ENCODE measurements at regions not wholly inside any gene's neighbourhood (a gene's known extent, or its start where the extent isn't known, plus 50 kb on each side); places are given as distances from the start of the nearest gene placed in this dataset.

DNA sequence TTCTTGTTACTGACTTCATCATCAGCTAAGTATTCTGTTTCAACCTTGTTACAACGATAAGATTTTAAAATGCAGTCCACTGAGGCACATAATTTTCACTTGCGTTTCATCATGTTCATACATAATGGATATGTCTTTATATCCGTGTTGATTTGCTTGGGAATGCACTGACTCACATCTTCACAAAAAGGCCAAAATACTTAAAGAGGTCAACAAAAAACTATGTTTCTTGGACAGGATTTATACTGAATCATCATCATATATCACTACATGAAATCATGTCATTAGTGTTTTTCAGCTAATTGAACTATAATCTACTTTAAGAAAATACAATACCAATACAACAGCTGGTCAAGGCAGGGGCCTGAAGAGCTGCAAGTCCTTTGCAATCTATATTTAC lies 324.5 kb upstream of the KLF6 start:
- DNase-seq (ENCODE audit: low read depth): peak; percentile 48

DNA sequence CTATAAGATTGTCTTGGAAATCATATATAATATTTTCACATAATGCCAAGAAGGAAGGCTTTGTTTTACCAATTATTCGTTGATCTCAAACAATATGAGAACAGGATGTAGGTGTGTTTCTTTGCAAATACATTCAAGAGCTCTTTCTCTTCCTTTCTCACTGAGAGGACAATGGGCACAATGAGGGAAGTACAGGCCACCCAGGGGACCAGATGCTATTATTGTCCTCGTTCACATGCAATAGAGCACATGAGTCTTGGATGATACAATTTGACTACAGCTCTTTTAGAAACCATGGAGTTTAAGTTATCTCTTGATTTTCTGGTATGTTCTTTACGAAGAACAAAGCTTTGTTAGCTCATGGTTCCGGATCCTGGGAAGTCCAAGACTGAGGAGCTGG lies 323.7 kb upstream of the KLF6 start:
- DNase-seq (ENCODE audit: low read depth): no peak

DNA sequence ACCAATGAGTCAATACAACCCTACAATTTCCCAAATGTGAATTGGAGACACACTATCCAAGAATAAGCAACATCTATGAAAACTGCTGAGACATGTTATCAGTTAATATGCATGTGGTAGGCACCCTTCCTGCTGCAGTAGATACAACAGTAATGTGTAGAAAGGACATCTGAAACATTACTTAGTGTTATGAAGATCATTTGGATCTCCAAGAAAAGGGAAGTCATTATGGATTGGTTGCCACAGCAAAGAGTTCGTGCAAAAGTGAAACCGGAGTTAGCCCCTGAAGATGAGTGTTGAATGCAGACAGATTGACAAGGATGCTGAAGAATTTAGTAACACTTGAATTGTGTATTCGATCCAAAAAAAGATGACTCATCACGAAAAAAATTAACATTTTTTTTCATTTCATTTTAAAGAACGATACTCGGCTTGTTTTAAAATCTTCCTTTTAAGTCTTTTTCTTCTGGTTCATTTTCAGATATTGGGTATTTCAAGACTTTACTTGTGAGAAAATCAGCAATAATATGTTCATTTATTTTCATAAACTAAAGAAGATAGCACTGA lies 322.4 kb upstream of the KLF6 start:
- no peak for DNase-seq (ENCODE audit: low read depth)

DNA sequence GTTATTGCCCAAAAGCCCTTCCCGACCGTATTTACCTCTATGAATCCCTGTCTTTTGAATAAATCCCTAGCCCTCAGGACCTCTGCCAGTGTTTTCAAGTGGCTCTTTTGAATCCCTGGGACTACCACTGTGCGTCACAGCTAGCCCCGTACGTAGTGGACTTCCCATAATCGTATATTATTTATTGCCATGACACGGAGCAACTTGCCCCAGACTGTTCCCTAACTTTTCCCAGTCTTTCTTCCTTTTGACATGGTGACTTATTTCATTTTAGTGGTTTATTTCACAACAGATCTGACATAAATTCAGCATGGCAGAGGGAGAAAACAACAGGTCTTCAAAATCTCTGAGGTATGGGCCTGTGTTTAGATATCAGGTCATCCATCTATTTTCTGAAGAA lies 318.6 kb upstream of the KLF6 start:
- DNase-seq (ENCODE audit: low read depth): no peak

DNA sequence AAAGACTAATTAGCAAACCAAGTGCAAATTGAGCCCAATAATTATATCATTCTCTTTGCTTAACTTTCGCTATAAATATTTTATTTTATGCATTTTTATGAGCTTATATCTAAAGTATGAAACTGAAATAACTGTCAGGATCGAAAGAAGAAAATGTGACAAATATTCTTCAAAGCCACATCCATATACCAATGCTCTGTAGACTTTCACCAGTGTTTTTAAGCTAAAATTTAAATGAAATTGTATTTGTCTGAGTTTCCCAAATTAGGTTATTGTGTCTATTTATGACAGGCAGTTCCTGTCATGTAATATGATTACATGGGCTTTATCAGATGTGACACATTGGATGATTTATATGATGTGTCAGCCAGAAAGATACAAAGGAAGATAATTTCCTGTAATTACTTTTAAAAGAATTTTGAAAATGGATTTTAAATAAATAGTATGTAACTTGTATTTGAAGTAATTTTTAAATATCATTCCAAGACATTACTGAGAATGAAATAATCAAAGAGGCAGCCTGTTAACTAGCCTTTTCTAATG lies 317.9 kb upstream of the KLF6 start:
- DNase-seq (ENCODE audit: low read depth): peak; percentile 42

DNA sequence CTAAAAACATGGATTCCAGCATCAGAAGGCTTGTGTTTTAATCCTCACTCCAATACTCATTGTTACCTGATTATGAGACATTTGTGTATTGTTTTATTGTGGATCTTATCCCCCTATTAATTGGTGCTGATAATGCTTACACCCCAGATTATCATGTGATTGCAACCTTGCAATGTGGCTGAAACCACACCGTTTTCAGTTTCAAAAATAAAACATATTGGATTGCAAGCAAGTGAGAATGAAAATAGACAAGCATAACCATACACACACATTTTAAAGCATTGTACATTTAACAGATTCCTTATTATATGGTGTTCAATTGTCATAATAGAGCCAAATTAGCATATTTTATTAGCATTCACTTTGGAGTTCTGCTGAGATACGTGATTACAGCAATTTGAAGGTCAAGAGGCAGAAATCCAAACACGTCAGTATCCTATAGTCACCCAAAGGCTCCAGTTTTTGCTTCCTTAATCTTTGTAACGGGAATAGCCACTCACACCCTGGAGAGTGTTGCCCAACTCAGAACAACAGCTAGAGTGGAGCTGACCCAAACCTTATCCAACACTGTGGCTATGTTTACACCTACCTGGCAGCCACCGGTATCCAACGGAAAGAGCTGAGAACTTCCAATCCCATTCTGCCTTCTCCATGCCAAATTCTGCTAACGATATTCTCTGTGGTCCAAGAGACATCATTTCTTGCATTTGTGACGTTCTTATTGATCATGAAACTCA lies 317.1 kb upstream of the KLF6 start:
- DNase-seq (ENCODE audit: low read depth): no peak

DNA sequence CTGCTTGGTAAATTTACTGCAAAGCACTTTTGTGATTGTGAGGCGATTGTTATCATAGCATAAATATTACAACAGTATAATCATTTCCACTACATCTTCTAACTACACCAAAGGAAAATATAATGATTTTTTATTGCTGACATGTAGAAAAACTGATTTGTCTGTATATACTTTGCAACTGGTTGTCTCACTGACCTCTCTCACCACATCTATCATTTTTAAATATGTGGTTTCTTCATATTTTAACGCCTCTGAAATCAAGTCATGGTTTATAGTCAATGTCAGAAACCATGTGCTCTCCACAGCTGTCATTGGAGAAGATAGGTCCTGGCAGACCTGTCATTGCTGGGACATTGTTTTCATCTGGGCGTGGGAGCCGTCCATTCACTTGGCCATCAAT lies 315.4 kb upstream of the KLF6 start:
- no peak for DNase-seq (ENCODE audit: low read depth)

DNA sequence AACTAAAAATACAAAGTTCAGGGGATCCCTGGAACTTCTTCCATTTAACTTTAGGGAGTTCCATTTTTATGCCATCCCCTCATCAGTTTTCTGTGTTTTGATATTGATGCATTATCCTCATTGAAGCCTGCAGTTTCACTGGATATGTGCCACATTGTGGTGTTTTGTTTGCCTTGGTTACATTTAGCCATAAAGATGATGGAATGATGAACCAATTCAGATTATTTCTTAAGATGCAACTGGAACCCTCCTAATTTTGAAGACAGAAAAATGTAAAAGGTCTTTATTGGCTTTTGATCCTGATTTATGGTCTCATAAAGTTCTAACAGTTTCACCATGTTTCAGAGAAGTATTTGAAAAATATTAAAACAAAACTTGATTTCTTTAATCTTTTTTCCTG lies 314.2 kb upstream of the KLF6 start:
- DNase-seq (ENCODE audit: low read depth): no peak

DNA sequence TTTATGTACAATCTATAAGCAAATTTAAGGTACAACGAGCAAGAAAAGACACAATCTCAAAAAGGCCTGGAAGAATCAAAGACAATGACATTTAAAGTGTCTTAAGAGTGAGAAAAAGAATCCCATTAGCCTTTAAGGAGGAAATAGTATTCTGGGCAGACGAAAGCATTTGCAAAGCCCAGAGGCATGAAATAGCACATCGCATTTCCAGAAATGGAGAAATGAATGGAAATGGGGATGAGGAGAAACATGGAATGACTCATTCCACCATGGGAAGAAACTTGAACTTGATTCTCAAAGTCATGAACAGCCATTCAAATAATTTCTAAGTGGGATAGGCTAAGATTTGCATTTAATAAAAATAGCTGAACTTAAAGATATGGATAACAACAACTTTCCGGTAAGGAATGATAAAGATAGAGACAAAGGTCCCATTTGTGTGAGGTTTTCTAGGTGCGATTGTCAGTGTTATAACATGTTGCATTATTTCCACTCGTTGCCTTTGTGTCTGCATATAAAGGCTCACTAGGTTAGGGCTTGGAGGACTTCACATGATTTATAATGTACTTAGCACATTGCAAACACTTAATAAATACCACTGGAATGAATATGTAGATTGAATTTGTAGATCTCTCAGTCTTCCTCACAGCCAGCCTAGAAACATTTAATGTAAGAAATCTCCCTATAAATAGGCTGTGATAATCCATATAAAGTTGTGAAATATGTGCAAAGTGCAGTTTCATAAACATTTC lies 310.3 kb upstream of the KLF6 start:
- peak; percentile 46 for DNase-seq (ENCODE audit: low read depth)

DNA sequence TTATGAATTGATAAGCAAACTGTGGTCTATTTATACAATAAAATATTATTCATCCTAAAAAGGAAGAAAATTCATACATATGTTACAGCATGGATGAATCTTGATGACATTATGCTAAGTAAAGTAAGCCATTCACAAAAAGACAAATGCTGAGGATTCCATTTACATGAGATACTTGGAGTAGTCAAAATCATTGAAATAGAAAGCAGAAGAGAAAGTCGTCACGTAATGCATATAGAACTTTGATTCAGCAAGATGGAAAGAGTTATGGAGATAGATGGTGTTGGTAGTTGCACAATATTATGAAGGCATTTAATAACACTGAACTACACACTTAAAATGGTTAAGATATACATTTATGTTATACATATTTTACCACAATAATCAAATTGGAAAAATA lies 309.7 kb upstream of the KLF6 start:
- no peak for DNase-seq (ENCODE audit: low read depth)

DNA sequence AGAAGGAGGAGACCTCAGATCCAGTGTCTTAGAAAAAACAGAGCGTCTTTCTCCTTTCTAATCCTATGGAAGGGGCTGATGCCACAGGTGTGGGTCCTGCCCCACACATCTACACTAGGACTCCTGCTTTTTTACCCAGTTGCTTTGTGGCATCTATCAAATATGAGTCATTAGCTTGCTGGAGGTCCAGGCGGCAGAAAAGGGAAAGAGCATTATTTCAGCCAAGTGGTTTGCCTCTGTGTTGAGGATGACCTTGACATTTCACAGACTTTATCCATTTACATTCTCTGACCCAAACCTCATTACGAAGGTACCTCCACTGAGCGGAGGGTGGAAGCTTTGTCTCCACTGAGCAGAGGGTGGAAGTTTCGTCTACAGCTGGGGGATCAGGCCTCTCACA lies 308.4 kb upstream of the KLF6 start:
- peak; percentile 37 for DNase-seq (ENCODE audit: low read depth)

DNA sequence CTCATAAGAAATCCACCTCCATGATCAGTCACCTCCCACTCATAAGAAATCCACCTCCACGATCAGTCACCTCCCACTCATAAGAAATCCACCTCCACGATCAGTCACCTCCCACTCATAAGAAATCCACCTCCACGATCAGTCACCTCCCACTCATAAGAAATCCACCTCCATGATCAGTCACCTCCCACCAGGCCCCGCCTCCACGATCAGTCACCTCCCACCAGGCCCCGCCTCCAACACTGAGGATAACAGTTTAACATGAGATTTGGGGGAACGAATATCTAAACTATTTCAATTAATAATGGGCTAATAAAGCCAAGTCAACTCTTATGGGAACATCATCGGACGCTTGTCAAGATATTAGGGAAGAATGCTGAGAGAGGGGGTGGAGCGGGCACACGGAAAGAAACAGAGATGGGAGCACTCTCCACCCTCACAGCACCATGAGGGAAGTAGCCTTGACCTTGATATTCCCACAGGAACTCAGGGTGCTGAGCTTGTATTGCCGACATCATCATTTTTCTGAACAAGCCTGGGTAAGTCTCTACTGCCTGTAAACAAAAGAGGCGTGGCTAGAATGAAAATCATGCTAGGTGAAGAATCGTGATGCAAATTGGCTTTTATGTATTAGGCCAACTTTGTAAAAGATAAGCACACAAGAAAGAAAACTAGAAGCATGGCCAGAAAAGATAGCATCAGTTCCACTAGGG lies 303.5 kb upstream of the KLF6 start:
- no peak for DNase-seq (ENCODE audit: low read depth)

DNA sequence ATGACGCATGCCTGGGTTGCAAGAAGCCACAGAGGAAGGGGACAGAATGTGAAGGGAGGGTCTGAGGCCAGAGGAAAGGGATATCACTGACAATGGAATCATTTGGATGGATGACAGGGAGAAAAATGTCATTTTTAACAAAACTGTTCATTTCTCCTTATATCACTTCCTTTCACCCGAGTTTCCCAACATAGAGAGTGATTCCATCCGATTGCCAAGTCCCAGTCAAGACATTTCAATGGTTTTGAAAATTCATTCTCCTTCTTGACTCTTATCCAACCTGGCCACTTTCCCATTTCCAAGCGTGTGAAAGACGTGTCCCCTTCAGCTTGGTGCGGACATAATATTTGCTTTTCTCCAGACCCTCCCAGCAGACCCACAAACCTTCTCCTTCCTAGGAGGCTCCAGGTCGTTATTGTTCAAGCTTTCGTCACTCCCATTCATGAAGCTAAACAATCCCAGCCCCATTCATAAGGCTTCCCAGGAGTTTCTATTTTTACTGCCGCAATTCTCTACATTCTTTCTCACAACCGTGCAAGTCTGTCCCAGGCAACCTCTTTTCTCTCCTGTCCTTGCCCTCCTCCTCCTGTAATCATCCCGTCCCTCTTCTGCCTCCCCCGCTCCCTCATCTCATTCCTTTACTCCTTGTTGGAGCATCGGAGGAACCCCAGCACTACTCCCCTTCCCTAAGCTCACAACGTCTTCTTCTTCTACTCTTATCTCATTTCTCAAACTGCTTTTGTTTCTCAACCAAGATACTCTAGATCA lies 301.3 kb upstream of the KLF6 start:
- DNase-seq (ENCODE audit: low read depth): no peak

DNA sequence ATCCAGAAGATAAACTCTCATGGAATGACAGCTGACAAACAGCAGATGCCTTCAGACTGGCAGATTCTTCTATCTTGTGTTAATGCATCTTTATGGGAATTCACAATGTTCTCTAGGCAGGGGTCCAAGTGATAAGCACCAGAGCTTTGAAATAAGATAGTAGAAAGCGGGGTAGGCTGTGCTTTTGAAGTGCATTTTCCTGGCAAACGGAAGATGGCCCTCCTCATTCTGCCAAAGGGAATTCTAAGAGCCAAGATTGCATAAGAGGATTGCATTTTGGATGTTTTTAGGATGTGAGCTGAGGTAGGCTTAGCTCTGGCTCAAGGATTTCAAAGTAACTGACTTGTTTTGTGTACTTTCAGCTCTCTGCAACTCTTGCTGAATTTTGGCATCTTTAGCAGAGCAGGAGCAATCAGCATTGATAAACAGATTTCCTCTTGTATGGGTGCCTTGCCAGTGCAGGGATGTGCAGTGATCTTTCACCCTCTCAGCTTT lies 298.5 kb upstream of the KLF6 start:
- peak; percentile 24 for DNase-seq (ENCODE audit: low read depth)

DNA sequence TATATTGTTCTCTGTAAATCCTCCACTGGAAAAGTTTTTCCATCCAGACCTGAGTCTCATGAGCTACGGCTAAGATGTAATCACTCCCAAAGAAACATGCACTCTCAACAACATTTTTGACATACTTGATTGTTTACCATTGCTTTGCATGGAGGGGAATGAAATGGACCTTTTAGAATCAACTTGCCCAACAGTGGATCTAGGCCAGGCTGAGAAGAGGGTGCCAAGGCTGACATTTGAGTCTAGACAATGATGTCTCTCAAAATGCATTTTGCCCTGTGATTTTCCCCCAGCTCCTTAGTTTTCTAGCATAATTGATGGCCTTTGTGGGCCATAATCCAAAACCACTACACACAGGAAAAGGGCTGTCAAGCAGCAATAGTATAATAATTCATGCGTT lies 297.9 kb upstream of the KLF6 start:
- DNase-seq (ENCODE audit: low read depth): peak; percentile 56

DNA sequence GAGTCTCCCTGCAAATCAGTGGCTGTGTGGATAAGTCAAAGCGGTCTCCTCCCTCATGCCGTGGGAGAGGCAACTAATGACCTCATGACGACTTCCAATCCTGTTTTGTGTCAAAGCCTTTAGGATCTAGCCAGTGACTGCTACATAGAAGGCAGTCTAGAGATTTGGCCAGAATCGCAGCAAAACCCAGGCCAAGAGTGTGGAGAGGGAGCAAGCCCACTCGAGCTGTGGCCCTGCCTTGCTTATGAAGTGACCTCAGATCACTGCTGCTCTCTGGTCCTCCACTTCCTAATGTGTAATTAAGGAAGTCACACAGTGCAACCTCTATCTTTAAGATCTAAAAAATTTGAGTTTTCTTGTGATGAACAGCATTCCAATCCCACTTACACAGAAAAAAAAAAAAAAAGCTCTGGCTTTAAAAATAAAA lies 296.7 kb upstream of the KLF6 start:
- peak; percentile 89 for DNase-seq (ENCODE audit: low read depth)

DNA sequence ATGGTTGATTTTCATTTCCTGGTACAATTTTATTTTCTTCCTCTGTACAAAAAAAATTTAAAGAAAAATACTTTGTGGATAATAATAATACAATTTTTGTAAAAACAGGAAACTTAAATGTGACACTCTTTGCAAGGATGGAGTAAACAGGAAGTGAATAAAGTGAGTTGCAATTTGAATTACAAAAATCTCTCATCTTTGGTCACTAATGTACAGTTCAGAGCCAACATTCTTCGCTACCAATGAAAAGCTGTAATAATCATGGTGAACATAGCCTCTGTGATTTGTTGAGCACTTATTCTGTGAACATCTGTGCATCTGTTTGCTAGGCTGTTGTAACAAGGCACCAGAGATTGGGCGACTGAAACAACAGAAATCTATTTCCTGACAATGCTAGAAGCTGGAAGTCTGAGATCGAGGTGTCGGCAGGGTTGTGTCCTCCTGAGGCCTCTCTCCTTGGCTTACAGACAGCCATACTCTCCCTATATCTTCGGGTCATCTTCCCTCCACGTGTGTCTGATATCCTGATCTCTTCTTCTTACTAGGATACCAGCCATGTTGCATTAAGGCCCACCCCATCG lies 295.3 kb upstream of the KLF6 start:
- no peak for DNase-seq (ENCODE audit: low read depth)

DNA sequence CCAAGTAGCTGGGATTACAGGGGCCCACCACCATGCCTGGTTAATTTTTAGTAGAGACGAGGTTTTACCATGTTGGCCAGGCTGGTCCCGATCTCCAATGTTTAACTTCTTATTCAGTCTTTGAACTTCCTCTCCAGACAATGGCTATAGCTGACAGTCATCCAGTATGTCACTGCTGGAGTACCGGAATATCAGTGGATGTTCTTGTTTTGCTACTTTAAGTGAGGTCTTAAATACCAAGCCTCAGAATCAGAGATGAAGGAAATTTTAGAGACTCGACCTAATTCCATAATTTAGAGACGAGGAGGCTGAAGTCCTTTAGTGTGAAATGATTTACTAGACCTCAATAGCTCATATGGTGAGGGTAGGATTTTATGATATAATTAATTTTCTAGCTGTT lies 294.8 kb upstream of the KLF6 start:
- no peak for DNase-seq (ENCODE audit: low read depth)

DNA sequence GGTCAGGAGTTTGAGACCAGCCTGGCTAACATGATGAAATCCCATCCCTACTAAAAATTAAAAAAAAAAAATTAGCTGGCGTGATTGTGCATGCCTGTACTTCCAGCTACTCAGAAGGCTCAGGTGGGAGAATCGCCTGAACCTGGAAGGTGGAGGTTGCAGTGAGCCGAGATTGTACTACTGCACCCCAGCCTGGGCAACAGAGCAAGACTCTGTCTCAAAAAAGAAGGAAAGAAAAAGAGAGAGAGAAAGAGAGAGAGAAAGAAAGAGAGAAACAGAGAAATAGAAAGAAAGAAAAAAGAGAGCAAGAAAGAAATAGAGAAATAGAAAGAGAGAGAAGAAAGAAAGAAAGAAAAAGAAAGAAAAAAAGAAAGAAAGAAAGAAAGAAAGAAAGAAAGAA lies 292.8 kb upstream of the KLF6 start:
- no peak for DNase-seq (ENCODE audit: low read depth)

DNA sequence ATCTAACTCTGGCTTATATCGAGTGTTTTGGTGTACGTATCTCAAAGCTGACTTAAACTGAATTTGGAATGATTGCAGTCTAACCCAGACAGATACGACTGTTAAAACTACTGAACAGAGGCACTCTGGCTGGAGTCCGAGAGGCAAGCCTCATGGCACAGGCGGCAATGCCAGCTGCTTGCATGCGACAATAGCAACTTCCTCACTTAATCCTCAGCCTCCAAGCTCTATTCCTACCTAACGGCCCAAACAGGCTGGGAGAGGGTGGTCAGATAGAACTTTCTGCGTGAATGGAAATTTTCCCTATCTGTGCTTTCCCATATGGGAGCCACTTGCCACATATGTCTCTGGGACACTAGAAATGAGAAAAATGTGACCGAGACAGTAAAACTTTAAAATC lies 292.0 kb upstream of the KLF6 start:
- DNase-seq (ENCODE audit: low read depth): no peak

DNA sequence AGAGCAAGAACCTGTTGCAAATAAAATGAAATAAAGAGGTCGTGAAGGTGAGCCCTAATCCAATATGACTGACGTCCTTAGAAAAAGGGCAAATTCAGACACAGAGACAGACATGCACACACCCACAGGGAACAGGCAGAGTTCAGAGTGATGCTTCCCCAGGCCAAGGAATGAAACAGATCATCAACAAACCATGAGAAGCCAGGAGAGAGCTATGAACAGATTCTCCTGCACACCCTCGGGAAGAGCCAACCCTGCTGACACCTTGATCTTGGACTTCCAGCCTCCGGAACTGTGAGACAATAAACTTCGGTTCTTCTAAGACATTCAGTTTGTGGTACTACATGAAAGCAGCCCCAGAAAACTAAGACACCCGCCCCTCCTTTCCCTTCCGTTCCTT lies 290.4 kb upstream of the KLF6 start:
- no peak for DNase-seq (ENCODE audit: low read depth)

All from EH (cell line).